Uterus (tissue), 2 donors: ENCODE measurements at regions not wholly inside any gene's neighbourhood (a gene's known extent, or its start where the extent isn't known, plus 50 kb on each side); places are given as distances from the start of the nearest gene placed in this dataset.
"Not testable (repeated sequence)": the region's sequence is repeated elsewhere in the genome, so short reads cannot be mapped to it uniquely, and the experiment has no call there.

Experiments
- CTCF ChIP-seq, 4 experiments: fragments of 200-600 bp in 2 of 4; fragments of 450-650 bp in 2 of 4; sonication (generic) in 2 of 4; IDR thresholded peaks; one replicate each; pipeline ENCODE4 v1.5.1; 2016 to 2019; ENCODE audit warnings: antibody characterized with exemption in 4 of 4, mild to moderate bottlenecking in 2 of 4, moderate library complexity in 1 of 4
- POLR2A ChIP-seq, 2 donors: fragments of 450-650 bp; IDR thresholded peaks; one replicate each; pipeline ENCODE4 v1.6.1; 2016; ENCODE audit warnings: antibody characterized with exemption in 2 of 2, mild to moderate bottlenecking in 1 of 2, moderate library complexity in 1 of 2

GRCh38 chr6:88418921-88419810, 253.0 kb upstream of the CNR1 start:
- not testable (repeated sequence) for TF ChIP-seq POLR2A, CTCF (IDR thresholded peaks at IDR 0.05)
